ENCODE measurements at regions not wholly inside any gene's neighbourhood (a gene's known extent, or its start where the extent isn't known, plus 50 kb on each side); places are given as distances from the start of the nearest gene placed in this dataset.

DNA sequence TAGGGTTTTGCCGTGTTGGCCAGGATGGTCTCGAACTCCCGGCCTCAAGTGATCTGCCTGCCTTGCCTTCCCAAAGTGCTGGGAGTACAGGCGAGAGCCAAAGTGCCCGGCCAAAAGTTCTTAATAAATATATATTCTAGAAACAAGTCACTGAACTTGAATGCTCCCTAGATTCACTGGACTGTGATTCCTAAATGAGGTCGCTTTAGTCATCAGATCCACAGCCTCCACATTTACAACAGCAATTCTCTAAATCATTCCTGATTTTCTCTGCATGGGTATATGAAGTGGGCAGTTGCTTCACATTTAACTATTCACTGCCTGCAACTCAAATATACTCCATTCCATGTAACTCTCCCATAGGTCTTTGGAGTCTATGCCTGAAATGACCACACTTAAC is 813.0 kb downstream of the GALC start:
- DNase-seq (ENCODE audit: low spot score) (peak; percentile 23), FAIRE-seq (peak; percentile 40)

DNA sequence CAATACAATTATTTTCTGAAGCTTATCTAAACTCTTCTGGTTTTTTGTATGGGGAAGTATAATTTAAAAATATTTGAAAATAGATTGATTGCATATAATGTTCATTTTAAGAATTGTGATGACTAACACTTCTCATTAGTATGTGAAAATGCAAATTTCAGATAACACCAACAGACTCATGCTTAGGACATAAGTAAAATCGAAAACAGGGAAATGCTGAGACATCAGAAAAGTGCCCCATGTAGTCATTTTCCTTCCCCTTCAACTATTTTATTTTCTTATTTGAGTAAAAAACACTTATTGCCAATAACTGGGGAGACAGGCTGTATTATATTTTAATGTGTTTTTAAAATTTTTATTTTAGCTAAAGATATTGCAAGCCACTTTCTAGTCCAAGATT is 814.7 kb downstream of the GALC start:
- DNase-seq (ENCODE audit: low spot score) = no peak
- FAIRE-seq = no peak

DNA sequence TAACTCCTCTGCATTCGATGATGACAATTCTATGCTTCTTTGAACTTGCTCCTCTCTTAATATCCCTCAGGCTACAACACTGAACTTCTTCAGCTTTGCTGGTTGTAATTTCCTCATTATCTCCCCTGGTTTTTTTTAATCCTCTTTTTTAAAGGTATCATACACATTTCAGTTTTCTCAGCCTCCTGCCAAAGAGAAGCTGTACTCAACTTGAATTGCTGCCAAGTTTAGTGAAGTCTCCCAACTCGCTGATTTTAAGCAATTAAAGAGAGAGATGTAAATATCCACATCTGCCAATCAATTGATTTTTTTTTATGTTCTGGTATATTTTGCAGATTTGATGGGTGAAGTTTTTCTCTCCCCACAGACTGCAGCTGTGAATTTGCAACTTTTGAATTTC is 817.8 kb downstream of the GALC start:
- DNase-seq (ENCODE audit: low spot score) = no peak
- no peak for FAIRE-seq

DNA sequence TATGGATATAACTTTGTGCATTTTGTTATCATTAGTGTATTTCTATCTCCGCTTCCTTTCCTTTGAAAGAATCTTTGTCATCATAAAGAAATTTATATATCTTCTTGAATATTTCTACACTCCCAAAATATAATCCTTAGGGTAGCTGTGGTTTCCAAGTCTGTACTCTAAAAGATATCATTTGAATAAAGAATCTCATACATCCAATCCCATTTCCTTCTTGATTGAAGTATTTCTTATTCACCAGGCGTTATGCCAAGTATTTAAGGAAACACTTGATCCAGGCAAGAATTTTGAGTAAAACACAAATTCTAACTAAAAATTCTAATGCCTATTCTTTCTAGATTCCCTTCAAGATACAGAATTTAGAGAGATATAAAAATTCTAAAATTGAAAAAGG is 821.8 kb downstream of the GALC start:
- no peak for FAIRE-seq
- no peak for DNase-seq (ENCODE audit: low spot score)

DNA sequence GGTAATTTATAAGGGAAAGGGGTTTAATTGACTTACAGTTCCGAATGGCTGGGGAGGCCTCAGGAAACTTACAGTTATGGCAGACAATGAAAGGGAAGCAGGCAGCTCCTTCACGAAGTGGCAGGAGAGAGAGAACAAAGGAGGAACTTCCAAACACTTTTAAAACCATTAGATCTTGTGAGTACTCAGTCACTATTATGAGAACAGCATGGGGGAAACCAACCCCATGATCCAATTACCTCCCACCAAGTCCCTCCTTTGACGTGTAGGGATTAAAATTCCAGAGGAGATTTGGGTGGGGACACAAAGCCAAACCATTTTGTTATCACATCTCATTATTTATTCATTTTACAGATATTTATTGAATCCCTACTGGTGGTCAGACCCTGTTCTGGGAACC is 822.8 kb downstream of the GALC start:
- DNase-seq (ENCODE audit: low spot score) = no peak
- no peak for FAIRE-seq

DNA sequence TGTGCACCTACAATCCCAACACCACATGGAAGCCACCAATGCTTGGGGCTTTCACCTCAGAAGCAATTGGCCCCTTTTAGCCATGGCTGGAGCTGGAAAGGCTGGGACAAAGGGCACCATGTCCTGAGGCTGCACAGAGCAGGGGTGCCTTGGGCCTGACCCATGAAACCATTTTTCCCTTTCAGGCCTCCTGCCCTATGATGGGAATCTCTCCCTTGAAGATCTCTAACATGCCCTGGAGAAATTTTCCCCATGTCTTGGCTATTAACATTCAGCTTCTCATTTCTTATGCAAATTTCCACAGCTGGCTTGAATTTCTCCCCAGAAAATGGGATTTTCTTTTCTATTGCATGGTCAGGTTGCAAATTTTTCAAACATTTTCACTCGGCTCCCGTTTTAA is 823.6 kb downstream of the GALC start:
- FAIRE-seq (no peak), DNase-seq (ENCODE audit: low spot score) (no peak)

DNA sequence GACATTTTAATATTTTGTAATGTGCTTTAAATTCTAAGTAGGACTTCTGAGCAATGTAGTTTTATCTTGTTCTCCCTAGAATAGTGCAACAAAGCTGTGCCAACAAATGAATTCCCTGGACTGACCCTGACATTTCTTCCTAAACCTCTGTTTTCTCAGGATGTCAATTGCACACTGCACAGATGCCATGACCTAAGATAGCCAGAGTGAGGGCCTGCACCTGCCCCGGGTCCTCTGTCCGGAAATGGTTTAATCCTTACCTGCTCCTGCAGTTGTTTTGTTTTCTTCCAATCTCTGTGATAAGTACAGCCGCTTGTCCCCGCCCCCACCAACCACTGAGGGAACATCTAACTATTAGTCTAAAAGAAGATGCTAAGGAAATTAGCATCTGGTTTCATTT is 831.5 kb downstream of the GALC start:
- DNase-seq (ENCODE audit: low spot score) = no peak
- FAIRE-seq = no peak

DNA sequence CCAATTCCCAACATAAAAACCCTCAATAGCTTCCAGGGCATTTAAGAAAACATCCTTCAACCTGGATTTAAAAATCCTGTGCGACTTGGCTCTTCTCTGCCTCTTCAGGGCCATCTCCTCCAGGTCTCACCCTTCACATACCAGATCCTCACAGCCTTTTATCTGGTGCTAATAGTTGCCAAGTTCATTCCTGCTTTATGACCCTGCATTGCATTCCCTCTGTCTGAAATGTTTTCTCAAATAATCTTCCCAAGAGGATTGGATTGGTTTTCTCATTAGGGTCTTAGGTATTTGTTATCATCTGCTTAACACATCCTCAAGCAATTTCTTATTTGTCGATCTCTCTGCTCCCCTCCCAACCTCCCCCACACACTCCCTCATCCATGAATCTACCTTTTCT is 832.0 kb downstream of the GALC start:
- no peak for FAIRE-seq
- no peak for DNase-seq (ENCODE audit: low spot score)

DNA sequence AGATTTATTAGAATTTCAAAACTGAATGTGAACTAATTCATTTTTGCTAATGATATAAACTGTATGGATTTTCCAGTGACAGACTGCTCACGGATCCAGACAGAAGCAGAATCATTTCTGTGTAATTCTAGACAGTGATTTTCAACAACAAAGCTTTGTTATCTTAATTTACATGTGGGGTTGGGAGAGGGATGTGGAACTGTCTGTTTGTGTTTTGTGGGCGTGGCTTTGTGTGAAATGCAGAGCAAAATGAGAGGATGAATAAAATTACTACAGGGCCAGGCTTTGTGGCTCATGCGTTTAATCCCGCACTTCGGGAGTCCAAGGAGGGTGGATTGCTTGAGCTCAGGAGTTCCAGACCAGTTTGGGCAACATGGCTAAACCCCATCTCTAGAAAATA is 834.7 kb downstream of the GALC start:
- DNase-seq (ENCODE audit: low spot score) = no peak
- no peak for FAIRE-seq

DNA sequence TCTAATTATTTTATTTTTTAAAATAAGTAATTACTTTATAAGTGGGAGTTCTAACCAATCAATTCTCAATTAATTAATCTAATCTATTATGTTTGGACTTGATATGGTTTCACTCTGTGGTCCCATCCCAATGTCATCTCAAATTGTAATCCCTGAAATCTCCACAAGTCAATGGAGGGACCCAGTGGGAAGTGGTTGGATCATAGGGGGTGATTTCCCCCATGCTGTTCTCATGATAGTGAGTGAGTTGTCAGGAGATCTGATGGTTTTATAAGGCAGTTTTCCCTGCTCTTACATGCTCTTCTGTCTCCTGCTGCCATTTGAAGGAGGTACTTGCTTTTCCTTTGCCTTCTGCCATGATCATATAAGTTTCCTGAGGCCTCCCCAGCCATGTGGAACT is 836.1 kb downstream of the GALC start:
- FAIRE-seq (no peak), DNase-seq (ENCODE audit: low spot score) (no peak)

DNA sequence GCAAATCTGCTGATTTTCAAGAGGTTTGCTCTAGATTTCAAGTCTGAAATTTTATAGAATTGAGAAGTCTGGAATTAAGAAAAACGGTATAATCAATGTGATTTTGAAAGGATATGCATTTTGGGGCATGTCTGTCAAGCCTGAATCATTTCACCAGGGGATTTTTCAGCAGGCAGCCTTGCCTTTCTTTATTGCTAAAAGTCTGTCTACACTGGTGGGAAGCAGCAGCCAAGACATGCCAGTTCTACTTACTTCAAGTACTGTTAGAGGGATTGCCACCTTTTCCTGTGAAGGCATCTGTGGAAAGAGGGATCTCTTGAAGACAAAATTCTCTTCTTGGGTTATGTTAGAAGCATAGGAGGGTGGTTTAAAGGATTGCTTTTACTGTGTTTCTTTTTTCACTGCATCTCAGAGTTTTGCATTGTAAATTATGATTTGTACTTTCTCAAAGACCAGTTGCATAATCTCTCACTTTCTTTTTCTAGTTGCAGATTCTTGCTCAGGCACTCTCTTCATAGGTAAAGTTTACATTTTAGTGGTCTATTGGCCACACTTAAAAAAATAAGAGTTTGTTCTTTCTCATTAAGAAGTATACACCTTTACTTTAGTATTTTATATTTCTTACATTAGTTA is 837.0 kb downstream of the GALC start:
- FAIRE-seq = no peak
- no peak for DNase-seq (ENCODE audit: low spot score)

DNA sequence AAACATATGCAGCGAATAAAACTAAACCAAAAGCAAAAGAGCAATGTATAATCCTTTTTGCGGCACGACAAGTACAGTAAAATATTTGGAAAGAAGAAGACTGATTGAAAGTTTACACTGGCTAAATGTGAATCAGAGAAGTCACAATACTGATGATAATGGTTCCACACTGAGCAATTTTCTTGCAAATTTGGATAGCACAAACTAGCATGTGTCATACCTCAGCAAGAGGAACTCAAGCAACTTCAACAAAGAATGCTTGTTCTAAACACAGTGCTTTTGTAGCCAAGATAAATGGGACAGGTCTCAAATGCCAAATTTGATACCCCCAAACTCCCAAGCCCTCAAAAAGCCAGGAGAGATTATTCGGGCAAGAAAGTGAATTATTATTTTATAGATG is 839.1 kb downstream of the GALC start:
- no peak for DNase-seq (ENCODE audit: low spot score)
- FAIRE-seq = no peak

DNA sequence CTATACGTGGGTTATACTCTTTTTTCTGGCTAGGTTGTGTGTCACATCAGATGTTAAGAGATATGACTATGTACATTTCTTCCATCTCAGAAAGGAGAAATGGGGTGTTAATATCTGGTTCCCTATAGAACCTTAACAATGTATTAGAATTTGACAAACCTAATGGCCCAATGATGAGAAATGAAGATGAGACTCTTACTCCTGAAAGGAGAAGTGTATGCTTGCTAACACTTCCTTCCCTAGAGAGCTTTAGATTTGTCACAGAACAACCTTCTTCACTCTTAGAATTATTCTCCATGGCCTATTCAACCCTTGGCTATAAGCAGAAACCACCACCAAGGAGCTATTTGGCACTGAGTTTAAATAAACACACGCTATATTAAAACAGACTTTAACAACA is 839.6 kb downstream of the GALC start:
- FAIRE-seq = no peak
- no peak for DNase-seq (ENCODE audit: low spot score)

DNA sequence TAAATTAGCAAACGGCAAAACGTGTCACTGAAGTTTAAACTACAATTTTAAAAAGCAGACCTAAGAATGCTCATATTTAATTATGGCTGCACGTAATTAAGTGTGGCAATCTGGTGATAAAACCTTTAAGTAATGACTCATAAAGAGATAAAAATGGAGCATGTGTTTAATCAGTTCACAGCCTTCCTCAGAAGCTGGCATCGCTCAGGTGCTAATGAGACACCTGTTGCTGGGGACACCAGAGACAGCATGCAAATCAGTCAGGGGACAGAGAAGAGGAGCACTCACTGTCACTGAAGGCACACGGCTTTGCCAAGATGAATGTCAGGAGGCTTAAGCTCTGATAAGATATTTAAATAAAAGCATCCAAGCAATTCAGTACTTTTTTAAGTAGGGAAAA is 840.3 kb downstream of the GALC start:
- DNase-seq (ENCODE audit: low spot score) = no peak
- no peak for FAIRE-seq

DNA sequence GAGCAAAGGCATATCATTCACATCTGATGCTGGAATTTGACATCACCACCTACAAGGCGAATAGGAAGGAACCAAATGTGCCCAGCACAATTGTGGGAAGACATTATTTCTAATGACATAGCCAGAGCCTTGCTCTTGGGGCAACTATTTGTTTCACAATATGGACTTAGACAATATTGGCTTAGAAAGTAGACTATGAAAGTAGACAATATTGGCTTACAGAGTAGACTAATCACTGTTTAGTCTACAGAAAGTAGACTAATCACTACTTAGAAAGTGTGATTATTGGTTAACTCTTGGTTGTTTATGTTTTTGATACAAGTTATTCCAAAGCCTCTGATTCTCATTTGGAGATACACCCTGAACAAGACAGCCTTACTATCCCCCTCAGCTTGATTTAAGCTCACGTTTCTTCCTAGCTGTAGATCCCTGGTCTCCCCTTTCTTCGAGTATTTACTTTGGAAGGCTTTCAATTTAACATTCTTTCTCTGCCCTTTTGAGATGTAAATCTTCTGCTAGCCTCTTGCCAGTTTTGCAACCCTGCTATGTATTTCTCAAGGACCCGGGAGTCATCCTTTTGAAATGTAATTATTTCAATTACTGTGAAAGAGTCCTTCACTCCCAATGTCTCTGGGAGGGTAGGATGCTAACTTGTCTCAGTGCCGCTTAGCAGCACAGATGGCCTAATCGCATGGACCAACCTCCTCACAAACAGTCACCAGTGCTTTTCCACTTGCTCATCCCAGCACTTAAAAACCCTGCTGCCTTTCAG is 843.2 kb downstream of the GALC start:
- no peak for FAIRE-seq
- DNase-seq (ENCODE audit: low spot score) = no peak

DNA sequence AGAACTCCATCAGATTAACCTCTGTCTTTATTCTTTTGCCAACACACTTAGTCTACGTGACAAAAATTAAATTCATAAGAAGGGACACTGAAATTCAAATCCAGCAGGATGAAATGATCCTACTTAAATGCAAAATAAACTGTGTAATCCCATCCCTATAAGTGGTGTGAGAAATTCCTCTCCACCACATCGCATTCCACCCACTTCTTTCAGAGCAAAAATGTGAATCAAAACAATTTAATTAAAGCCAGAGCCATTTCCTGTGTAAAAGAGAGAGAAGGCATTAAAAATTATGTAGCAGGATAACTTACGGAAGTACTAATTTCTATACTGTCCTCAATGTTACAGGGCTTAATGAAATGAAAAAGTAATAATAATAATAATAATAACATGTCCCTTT is 844.3 kb downstream of the GALC start:
- DNase-seq (ENCODE audit: low spot score) = no peak
- FAIRE-seq = no peak

DNA sequence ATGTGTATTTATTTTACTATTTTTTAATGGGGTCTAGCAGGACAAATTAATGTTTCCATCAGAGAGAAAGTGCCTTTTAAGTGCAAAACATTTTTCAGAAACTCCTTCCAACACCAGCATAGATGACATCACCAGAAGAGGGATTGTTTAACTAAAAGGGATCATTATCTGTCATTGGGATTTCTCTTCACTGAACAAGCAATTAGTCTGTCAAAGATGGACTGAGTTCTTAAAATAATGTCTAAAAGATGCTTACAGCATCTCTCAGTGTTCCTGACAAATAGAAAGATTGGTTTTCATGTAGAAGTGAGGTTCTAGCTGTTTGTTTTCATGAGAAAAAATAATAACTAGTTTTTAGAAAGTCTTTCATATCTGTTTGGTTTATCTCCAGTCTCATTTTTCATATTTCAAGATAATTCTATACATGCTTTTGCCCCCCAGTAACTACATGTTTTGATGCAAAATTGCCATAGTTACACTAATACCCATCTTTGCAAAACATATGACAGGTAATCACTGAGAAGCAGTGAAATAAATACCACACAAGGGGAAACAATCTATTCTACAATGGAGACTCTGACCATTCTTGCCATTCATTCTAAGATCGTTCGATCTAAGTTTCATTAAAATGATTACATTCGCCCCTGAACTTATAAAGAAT is 850.3 kb downstream of the GALC start:
- DNase-seq (ENCODE audit: low spot score) = no peak
- FAIRE-seq = no peak

DNA sequence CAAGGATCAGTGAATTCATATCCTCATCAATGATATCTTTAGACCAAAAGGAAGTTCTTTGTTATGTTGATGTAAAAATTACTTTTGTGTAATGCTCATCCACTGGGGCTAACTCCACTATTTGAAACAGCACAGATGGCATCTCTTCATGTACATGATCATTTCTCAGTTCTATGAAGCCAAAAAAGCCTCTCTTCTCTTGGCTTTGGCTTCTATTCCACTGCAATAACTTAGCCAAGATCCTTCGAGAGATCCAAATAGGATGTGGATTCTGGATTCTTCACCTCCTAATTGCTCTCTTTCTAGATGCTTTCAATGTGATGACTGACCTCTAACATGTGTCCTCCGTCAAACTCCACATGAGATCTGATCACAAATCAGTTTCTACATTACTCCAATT is 851.2 kb downstream of the GALC start:
- DNase-seq (ENCODE audit: low spot score) = no peak
- FAIRE-seq = no peak

DNA sequence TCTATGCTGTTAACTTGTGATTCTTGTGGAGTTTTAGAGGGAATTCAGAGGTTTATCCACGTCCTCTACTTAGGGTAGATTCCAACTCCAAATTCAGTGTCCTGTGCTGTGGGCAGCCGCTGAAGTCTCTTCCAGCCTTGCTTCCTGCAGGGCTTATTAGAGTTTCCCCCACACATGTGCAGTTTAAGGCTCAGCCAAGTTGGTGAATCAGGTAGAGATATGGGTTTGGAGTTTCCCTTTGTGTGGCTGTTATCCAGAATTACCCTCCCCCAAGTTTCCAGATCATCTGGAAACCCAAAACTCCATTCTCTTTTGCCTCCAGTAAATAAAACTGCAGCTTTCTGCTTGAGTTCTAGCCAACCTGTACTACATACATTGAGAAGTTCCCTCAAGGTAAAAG is 853.7 kb downstream of the GALC start:
- DNase-seq (ENCODE audit: low spot score) (no peak), FAIRE-seq (no peak)

DNA sequence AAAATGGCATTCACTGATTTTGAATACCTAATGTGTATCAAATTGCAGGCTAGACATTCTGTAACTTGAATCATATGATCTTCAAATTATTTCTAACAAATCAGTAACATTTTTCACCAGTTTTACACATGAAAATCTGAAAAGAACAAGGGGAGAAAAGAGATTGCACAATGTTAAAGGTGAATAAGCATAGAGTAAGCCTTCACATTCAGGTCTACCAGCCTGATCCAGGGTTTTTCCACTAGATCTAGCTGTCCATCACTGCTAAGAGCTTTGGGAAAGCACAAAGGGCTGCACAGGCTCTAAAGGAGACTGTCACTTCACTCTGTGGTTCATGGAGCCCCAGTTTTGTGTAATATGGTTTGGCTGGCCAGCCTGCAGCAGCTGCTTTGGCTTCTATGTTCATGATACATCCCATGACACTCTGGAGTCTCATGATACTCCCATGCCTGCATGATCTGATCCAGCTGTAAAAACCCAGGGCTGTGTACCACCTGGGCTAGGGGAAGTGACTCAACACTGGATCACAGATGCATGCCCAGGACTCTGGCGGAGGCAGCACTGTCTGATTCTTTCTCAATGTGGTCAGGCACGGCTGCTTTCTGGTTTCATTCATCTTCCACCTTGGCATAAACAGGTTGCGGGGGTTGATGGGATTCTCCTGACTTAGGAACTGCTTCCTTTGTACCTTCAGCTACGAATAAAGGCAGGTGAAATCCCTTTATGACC is 859.7 kb downstream of the GALC start:
- FAIRE-seq (no peak), DNase-seq (ENCODE audit: low spot score) (peak; percentile 17)

DNA sequence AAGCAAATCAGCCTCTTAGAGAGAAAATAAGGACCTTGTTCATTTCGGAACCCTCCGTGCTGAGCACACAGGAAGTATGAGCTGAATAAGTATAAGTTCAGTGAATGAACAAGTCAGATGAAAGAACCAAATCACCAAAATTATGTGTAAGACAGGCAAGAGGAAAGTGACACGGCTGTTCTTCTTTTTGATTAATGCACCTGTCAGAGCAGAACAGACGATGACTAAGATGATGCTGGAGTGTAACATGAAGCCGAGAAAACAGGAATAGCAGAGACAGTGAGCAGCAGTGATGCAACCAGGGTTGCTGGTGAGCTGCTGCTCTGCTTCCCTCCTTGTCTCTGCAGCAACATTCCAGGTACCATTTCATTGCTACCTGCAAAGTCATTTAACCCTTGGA is 861.1 kb downstream of the GALC start:
- no peak for DNase-seq (ENCODE audit: low spot score)
- no peak for FAIRE-seq

DNA sequence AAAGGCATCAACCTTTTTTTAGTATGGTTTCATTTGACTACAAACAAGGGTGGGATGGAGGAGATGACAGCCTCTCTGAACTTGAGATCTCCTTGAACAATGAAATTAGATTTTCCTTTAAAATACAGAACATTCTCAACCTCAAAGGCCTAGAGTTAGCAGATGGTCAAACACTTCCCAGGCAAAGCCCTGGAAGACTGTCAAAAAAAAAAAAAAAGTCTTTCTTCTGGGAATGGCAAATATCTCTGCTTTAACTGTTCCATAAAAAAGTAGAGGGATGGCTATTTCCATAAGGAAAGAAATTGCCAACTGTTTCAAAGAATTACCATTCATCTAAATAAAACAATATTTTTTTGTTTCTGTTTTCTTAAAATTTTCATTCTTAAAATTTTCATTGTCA is 870.8 kb downstream of the GALC start:
- DNase-seq (ENCODE audit: low spot score) (no peak), FAIRE-seq (no peak)
